HG03280 (cell line): ENCODE measurements at regions not wholly inside any gene's neighbourhood (a gene's known extent, or its start where the extent isn't known, plus 50 kb on each side); places are given as distances from the start of the nearest gene placed in this dataset.

Experiments
- ATAC-seq: cut with Tn5 transposase; IDR thresholded peaks from one replicate; pipeline ENCODE4 v1.9.1; 2021; ENCODE audit warnings: mild to moderate bottlenecking, moderate library complexity; ENCODE audit not compliant: unreplicated experiment

GRCh38 chr18:46343456-46343855 is 239.3 kb downstream of the HAUS1 start:
- no peak for ATAC-seq

DNA sequence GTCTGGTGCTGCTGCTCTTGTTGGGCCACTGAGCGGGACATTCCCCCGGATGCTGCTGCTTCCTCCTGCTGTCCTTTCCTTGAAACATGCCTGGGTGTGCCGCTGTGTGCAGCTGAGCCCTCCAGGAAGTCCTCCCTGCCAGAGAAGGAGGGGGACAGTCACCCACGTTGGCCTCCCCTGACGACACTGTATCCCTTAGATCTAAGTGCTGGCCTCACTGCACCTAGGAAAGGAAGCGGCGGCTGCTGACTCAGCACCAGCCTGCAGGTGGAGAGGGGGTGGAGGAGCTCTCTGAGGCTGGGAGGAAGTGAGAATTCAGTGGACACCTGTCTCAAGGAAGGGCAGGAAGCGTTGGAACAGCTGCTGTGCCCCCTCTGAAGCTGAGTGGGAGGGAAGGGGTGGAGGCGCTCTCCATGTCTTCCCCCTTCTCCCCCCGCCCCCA is 239.8 kb downstream of the HAUS1 start:
- ATAC-seq, result peak; percentile 70

DNA sequence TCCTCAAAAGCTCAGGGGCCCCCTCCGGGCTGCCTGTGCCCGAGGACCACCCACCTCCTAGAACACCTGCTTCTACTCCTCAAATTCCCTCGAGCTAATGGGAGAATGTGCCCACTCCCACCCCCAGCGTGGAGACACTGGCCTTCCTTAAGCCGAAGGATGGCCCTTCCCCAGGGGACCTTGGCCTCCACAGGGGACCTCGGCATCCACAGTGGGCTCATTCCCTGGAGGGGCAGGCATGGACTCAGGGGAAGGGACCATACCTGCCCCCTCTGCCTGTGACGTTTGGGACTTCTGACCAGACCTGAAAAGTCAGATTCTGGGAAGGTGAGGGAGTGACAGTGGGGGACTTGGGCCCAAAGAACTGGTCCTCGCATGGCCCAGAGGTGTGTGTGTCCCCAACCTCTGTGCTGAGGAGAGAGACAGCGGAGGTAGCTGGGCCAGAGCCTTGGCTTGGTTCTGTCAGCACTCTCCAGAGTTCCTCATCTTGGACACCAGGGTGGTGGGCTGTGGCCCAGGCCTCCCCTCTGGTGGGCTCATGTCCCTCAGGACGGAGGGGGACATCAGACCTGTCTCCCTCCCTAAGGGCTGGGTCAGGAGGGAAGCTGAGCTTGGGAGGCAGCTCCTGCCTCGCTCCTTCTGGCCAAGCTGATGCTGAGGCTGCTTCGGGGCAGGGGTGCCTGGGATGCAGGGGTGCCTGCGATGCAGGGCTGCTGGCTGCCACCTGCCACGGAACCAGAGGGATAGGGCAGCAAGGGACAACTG is 240.4 kb downstream of the HAUS1 start:
- no peak for ATAC-seq

GRCh38 chr18:46345181-46345465 is 240.9 kb downstream of the HAUS1 start:
- ATAC-seq, result no peak

- ATAC-seq, result no peak
Observed at GRCh38 chr18:46346213-46346612, 242.0 kb downstream of the HAUS1 start.

- ATAC-seq, result no peak
Observed at GRCh38 chr18:46346896-46347630, 242.9 kb downstream of the HAUS1 start.

DNA sequence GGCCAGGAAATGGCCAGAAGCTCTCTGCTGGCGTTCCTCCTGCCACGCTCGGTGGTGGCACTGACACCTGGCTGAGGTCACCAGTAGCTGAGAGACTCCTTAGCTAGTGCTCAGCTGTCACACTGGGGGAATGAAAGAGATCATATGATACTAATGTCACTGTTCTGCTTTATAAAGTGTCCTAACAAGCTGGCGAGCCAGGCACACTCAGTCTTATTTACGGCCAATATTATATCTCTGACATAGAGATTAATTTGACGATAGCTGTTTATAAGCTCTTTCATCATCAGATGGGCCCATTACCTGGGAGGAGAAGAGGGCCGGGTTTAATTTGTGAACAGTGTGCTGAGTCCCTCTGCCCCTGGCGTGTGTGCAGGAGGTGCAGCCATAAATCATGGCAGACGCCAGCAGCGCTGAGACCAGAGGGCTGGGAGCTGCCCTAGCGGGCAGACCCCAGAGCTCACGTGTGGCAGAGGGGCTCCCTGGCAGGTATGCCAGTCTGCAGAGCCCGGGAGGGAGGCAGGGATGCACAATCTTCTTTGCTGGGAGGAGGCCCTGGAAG is 246.5 kb downstream of the HAUS1 start:
- ATAC-seq, result no peak

DNA sequence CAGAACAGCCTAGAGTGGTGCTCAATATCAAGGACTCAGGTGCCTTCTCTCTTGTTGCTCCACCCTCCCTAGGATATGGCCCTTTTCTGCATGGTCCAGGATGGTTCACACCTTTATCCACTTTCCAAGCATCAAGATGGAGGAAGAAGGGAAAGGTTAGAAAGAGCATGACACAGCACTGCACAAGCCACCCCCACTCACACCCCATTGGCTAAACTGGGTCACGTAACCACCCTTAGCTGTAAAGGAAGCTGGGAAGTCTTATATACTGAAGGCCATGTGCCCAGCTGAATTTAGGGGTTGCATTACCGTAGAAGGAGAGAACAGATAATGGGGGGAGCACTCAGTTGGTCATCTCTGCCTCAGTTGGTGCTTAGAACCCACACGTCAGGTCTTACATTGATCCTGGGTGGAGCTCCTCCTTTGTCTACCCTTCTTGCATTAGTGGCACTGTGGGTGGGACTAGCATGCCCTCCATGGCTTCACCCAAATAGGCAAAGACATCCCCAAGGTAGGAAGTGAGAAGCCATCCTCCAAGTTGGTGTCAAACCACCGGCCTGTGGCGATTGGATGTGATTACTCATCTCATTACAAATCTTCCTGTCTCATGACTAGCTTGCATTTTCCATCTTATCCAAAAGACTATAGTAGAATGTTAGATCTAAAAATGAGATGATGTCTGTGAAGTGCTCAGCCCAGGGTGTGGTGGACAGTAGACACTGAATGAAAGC is 248.5 kb downstream of the HAUS1 start:
- ATAC-seq, result no peak

DNA sequence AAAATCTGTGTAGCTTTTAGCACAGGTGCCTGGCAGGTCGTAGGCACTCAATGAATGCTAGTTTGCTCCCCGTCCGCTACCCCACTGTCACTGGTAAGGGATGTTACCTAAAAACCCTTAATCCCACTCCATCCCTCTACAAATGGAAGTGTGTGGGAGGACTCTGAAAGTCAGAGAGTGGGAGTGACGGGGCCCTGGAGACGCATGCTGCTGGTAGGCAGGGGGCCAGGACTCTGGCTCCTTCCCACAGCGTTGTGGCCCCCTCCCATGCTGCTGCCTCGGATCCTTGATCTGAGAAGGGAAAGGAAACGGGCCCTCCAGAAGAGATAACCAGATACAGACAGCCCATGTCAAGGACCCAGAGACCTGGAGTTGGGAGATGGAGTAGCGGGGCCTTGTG is 249.3 kb downstream of the HAUS1 start:
- no peak for ATAC-seq

- ATAC-seq, result no peak
Observed at GRCh38 chr18:46356278-46357033, 252.3 kb downstream of the HAUS1 start.

DNA sequence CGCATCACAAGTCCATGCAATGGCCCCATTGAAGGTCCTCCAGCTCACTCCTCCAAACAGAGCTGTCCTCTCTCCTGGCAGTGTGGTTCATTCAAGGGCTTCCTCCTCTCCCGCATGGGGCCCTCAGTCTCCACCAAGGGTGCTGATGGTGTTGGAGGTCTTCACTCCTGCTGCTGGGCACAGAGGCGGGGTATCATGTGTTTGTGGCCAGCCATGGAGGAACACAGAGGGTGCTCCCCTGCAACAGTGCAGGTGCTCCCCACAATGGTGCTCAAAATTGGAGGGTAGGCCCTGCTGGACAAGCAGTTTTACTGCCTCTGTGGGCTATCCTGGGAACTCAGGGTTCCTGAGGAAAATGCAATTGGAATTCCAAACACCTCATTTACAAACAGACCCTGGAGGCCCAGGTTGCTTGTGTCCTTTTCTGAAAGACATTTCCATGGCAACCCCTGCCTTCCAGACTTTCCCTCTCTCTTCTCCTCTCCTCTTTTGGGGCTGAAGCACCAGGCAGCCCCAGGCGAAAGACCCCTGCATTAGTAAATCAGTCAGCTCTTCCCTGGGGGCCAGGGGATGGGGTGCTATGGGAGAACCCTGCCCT is 256.0 kb downstream of the HAUS1 start:
- no peak for ATAC-seq

- no peak for ATAC-seq
Observed at GRCh38 chr18:46360866-46361265, 256.7 kb downstream of the HAUS1 start.

- no peak for ATAC-seq
Observed at GRCh38 chr18:46362533-46362932, 258.3 kb downstream of the HAUS1 start.

DNA sequence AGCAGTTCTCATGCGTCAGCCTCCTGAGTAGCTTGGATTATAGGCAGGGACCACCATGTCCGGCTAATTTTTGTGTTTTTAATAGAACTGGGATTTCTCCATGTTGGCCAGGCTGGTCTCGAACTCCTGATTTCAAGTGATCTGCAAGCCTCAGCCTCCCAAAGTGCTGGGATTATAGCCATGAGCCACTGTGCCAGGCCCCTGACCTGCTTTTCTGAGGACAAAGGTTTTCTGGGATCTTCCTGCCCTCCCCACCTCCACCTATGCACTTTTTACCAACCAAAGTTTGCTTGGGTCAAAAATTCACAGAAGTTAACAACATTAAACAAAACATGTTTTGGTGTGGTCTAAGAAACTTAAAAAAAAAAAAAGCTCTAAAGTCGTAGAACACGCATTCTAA is 259.9 kb downstream of the HAUS1 start:
- no peak for ATAC-seq

GRCh38 chr18:46366201-46366600 is 262.0 kb downstream of the HAUS1 start:
- no peak for ATAC-seq

DNA sequence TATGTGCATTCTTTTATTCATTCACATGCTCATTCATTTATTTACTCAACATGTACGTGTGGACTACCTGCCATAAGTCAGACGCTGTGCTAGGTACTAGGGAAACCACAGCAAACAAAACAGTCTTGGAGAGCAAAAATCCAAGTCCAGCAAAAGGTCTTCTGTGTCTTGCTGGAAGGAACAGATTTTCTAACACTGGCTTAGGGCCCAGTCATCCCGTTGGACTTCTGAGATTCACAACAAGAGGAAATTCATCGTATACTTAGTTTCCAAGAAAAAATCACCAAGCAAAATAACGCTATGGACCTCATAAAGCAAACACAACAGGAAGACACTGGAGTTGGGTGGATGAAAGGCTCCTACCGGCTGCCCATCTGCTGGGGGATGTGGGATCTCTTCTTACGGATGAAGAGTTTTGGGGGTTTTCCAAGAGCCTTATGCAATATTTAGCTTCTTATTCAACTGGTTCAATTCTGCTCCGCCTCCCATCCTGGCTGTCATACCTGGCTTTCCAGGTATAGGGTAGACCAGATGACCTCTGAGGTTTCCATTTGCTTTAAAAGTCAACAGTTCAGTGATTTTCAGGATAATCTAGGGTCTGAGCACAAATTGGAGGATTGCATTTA is 262.7 kb downstream of the HAUS1 start:
- ATAC-seq, result no peak

- no peak for ATAC-seq
Observed at GRCh38 chr18:46369323-46369722, 265.1 kb downstream of the HAUS1 start.

DNA sequence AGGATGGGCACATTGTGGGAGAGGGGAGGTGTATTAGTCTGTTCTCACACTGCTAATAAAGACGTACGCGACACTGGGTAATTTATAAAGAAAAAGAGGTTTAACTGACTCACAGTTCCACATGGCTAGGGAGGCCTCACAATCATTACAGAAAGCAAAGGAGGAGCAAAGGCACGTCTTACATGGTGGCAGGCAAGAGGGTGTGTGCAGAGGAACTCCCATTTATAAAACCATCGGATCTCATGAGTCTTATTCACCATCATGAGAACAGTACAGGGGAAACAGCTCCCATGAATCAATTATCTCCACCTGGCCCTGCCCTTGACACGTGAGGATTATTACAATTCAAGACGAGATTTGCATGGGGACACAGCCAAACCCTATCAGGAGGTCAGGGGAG is 266.7 kb downstream of the HAUS1 start:
- ATAC-seq, result no peak

GRCh38 chr18:46372670-46373069 is 268.5 kb downstream of the HAUS1 start:
- no peak for ATAC-seq

- ATAC-seq, result no peak
Observed at GRCh38 chr18:46373131-46373530, 268.9 kb downstream of the HAUS1 start.
